ENCODE measurements at regions not wholly inside any gene's neighbourhood (a gene's known extent, or its start where the extent isn't known, plus 50 kb on each side); places are given as distances from the start of the nearest gene placed in this dataset.

- DNase-seq: no peak
These were observed 794.3 kb upstream of the ZEB2 start for GRCh38 chr2:145314119-145314633.

- no peak for DNase-seq
These were observed 786.0 kb upstream of the ZEB2 start for GRCh38 chr2:145305889-145306288.

GRCh38 chr2:145304501-145304900 is 784.6 kb upstream of the ZEB2 start:
- DNase-seq: no peak

- DNase-seq: no peak
These were observed 783.6 kb upstream of the ZEB2 start for GRCh38 chr2:145303536-145303935.

GRCh38 chr2:145302886-145303285 is 783.0 kb upstream of the ZEB2 start:
- DNase-seq: no peak

- no peak for DNase-seq
These were observed 782.5 kb upstream of the ZEB2 start for GRCh38 chr2:145302451-145302850.

GRCh38 chr2:145299368-145299767 is 779.4 kb upstream of the ZEB2 start:
- no peak for DNase-seq

- DNase-seq: no peak
These were observed 772.2 kb upstream of the ZEB2 start for GRCh38 chr2:145292166-145292565.

- no peak for DNase-seq
These were observed 771.1 kb upstream of the ZEB2 start for GRCh38 chr2:145290986-145291385.

- no peak for DNase-seq
These were observed 770.0 kb upstream of the ZEB2 start for GRCh38 chr2:145289946-145290345.

GRCh38 chr2:145288650-145289496 is 769.0 kb upstream of the ZEB2 start:
- no peak for DNase-seq

- no peak for DNase-seq
These were observed 767.8 kb upstream of the ZEB2 start for GRCh38 chr2:145287736-145288135.

- DNase-seq: no peak
These were observed 766.9 kb upstream of the ZEB2 start for GRCh38 chr2:145286716-145287275.

- DNase-seq: no peak
These were observed 764.6 kb upstream of the ZEB2 start for GRCh38 chr2:145284551-145284950.

- no peak for DNase-seq
These were observed 763.2 kb upstream of the ZEB2 start for GRCh38 chr2:145283131-145283530.

- no peak for DNase-seq
These were observed 758.0 kb upstream of the ZEB2 start for GRCh38 chr2:145277922-145278321.

- no peak for DNase-seq
These were observed 753.9 kb upstream of the ZEB2 start for GRCh38 chr2:145273840-145274239.

GRCh38 chr2:145268931-145269330 is 749.0 kb upstream of the ZEB2 start:
- no peak for DNase-seq

GRCh38 chr2:145267451-145267850 is 747.5 kb upstream of the ZEB2 start:
- DNase-seq: no peak

- no peak for DNase-seq
These were observed 745.3 kb upstream of the ZEB2 start for GRCh38 chr2:145265244-145265643.

- DNase-seq: no peak
These were observed 740.8 kb upstream of the ZEB2 start for GRCh38 chr2:145260674-145261073.

GRCh38 chr2:145260081-145260480 is 740.2 kb upstream of the ZEB2 start:
- DNase-seq: no peak

- DNase-seq: no peak
These were observed 739.1 kb upstream of the ZEB2 start for GRCh38 chr2:145258903-145259579.

GRCh38 chr2:145257931-145258330 is 738.0 kb upstream of the ZEB2 start:
- no peak for DNase-seq

Measured in activated naive CD4-positive, alpha-beta T cell (primary cell).